H9 (cell line): ENCODE measurements at regions not wholly inside any gene's neighbourhood (a gene's known extent, or its start where the extent isn't known, plus 50 kb on each side); places are given as distances from the start of the nearest gene placed in this dataset.

Source experiments
- DNase-seq: peaks from one replicate; pipeline ENCODE4 v3.0.0-alpha.2; 2017
- H2AFZ ChIP-seq: one replicate; pipeline ENCODE4 v1.6.1; 2013; ENCODE audit warnings: mild to moderate bottlenecking, low read length, control low read depth, moderate library complexity
- H2AK5ac ChIP-seq: 2 replicates; pipeline ENCODE4 v1.6.1; 2013; ENCODE audit warnings: low read length, control low read depth, mixed read lengths; ENCODE audit not compliant: insufficient read length
- H2BK120ac ChIP-seq: one replicate; pipeline ENCODE4 v1.6.1; 2013; ENCODE audit warnings: low read depth, mild to moderate bottlenecking, low read length, control low read depth, inconsistent platforms; ENCODE audit not compliant: poor library complexity, severe bottlenecking
- H2BK12ac ChIP-seq: 2 replicates; pipeline ENCODE4 v1.6.1; 2013; ENCODE audit warnings: low read length, control low read depth, mixed read lengths, low read depth; ENCODE audit not compliant: insufficient read length
- H2BK15ac ChIP-seq: 2 replicates; pipeline ENCODE4 v1.6.1; 2013; ENCODE audit warnings: low read depth, low read length, control low read depth
- H2BK20ac ChIP-seq: one replicate; pipeline ENCODE4 v1.6.1; 2013; ENCODE audit warnings: low read depth, mild to moderate bottlenecking, low read length, control low read depth, inconsistent platforms; ENCODE audit not compliant: poor library complexity, severe bottlenecking
- H2BK5ac ChIP-seq: 2 replicates; pipeline ENCODE4 v1.6.1; 2013; ENCODE audit warnings: low read length, control low read depth, mixed read lengths; ENCODE audit not compliant: insufficient read length
- H3K14ac ChIP-seq: 2 replicates; pipeline ENCODE4 v1.6.1; 2013; ENCODE audit warnings: low read length, control low read depth; ENCODE audit not compliant: insufficient read depth
- H3K18ac ChIP-seq: 2 replicates; pipeline ENCODE4 v1.6.1; 2013; ENCODE audit warnings: low read depth, mild to moderate bottlenecking, mixed read lengths, low read length, control low read depth; ENCODE audit not compliant: insufficient read length
- H3K23ac ChIP-seq: 2 replicates; pipeline ENCODE4 v1.6.1; 2013; ENCODE audit warnings: low read length, control low read depth, mixed read lengths, low read depth; ENCODE audit not compliant: insufficient read length
- H3K23me2 ChIP-seq: 2 replicates; pipeline ENCODE4 v1.6.1; 2013; ENCODE audit warnings: low read depth, mild to moderate bottlenecking, mixed read lengths, low read length, control low read depth; ENCODE audit not compliant: insufficient read length, poor library complexity, severe bottlenecking
- H3K27ac ChIP-seq: 2 replicates; pipeline ENCODE4 v1.5.1; 2013; ENCODE audit warnings: low read length, control low read depth, mixed read lengths, low read depth; ENCODE audit not compliant: insufficient read length
- H3K27me3 ChIP-seq: 2 replicates; pipeline ENCODE4 v1.6.1; 2013; ENCODE audit warnings: low read length, control low read depth, inconsistent platforms; ENCODE audit not compliant: insufficient read depth
- H3K4ac ChIP-seq: 2 replicates; pipeline ENCODE4 v1.6.1; 2013; ENCODE audit warnings: low read depth, mild to moderate bottlenecking, control low read depth, inconsistent platforms, low read length, moderate library complexity
- H3K4me1 ChIP-seq: 2 replicates; pipeline ENCODE4 v1.6.1; 2013; ENCODE audit warnings: low read length, control low read depth, inconsistent platforms; ENCODE audit not compliant: insufficient read depth
- H3K4me2 ChIP-seq: 2 replicates; pipeline ENCODE4 v1.6.1; 2013; ENCODE audit warnings: low read length, control low read depth, mixed read lengths; ENCODE audit not compliant: insufficient read length, insufficient read depth
- H3K56ac ChIP-seq: 2 replicates; pipeline ENCODE4 v1.6.1; 2013; ENCODE audit warnings: low read depth, mild to moderate bottlenecking, mixed read lengths, low read length, control low read depth; ENCODE audit not compliant: insufficient read length
- H3K79me1 ChIP-seq: 2 replicates; pipeline ENCODE4 v1.6.1; 2013; ENCODE audit warnings: low read depth, mild to moderate bottlenecking, moderate library complexity, low read length, control low read depth, inconsistent platforms; ENCODE audit not compliant: insufficient read depth, poor library complexity, severe bottlenecking
- H3K79me2 ChIP-seq: 2 replicates; pipeline ENCODE4 v1.6.1; 2013; ENCODE audit warnings: low read length, control low read depth, inconsistent platforms; ENCODE audit not compliant: insufficient read depth
- H3K9ac ChIP-seq: 2 replicates; pipeline ENCODE4 v1.6.1; 2013; ENCODE audit warnings: low read length, control low read depth, mixed read lengths; ENCODE audit not compliant: insufficient read length; ENCODE audit errors: extremely low read depth
- H3K9me3 ChIP-seq: one replicate; pipeline ENCODE4 v1.6.1; 2013; ENCODE audit warnings: low read depth, low read length, inconsistent platforms; ENCODE audit not compliant: control insufficient read depth
- H3T11ph ChIP-seq: one replicate; pipeline ENCODE4 v1.6.1; 2013; ENCODE audit warnings: mild to moderate bottlenecking, low read length, control low read depth, inconsistent platforms
- H4K20me1 ChIP-seq: one replicate; pipeline ENCODE4 v1.6.1; 2013; ENCODE audit not compliant: control insufficient read depth, insufficient read length, insufficient read depth
- H4K5ac ChIP-seq: 2 replicates; pipeline ENCODE4 v1.6.1; 2013; ENCODE audit warnings: low read depth, mild to moderate bottlenecking, mixed read lengths, low read length, control low read depth; ENCODE audit not compliant: insufficient read length
- H4K8ac ChIP-seq: replicated peaks from 2 replicates; pipeline ENCODE4 v1.6.1; 2013; ENCODE audit warnings: low read length, control low read depth, mixed read lengths, low read depth; ENCODE audit not compliant: insufficient read length
- H4K91ac ChIP-seq: 2 replicates; pipeline ENCODE4 v1.6.1; 2013; ENCODE audit warnings: low read depth, mild to moderate bottlenecking, moderate library complexity, mixed read lengths, low read length, control low read depth; ENCODE audit not compliant: insufficient read length
- H3K27ac Mint-ChIP-seq, 3 experiments: 2 replicates in 2 of 3; 3 replicates in 1 of 3; pipeline ENCODE4 v1.8.0; 2020 to 2021; ENCODE audit warnings: mixed read lengths in 3 of 3, mild to moderate bottlenecking in 1 of 3, moderate library complexity in 1 of 3
- H3K27me3 Mint-ChIP-seq: 2 replicates; pipeline ENCODE4 v1.8.0; 2021; ENCODE audit warnings: low read depth, mild to moderate bottlenecking, moderate library complexity, mixed read lengths
- H3K36me3 Mint-ChIP-seq, 3 experiments: 2 replicates in 2 of 3; 3 replicates in 1 of 3; pipeline ENCODE4 v1.8.0; 2020 to 2021; ENCODE audit warnings: low read depth in 3 of 3, mixed read lengths in 3 of 3; ENCODE audit not compliant: insufficient read depth in 1 of 3
- H3K4me1 Mint-ChIP-seq, 2 experiments: 2 replicates each; pipeline ENCODE4 v1.8.0; 2020; ENCODE audit warnings: mixed read lengths in 2 of 2
- H3K4me3 Mint-ChIP-seq, 2 experiments: 2 replicates in 1 of 2; 3 replicates in 1 of 2; pipeline ENCODE4 v1.8.0; 2020 to 2021; ENCODE audit warnings: mild to moderate bottlenecking in 2 of 2, mixed read lengths in 2 of 2, moderate library complexity in 1 of 2
- H3K9me3 Mint-ChIP-seq, 2 experiments: 2 replicates in 1 of 2; 3 replicates in 1 of 2; pipeline ENCODE4 v1.8.0; 2020; ENCODE audit warnings: mild to moderate bottlenecking in 2 of 2, mixed read lengths in 2 of 2, moderate library complexity in 1 of 2
- WGBS: extraction: QIAGEN DNeasy Blood & Tissue Kit; methylation state at CpG from one replicate; pipeline ENCODE4 v1.1.7; 2013; ENCODE audit warnings: missing lambda C conversion rate, low lambda C conversion rate, mixed read lengths; ENCODE audit not compliant: insufficient read length; ENCODE audit errors: extremely low coverage; 5-methylcytosine and 5-hydroxymethylcytosine counted together
- TF ChIP-seq, protein P1 (sequence below): fragments of 200-600 bp; sonication (generic); conservative IDR thresholded peaks from 3 replicates; pipeline ENCODE4 v1.8.0; 2021; ENCODE audit warnings: antibody characterized with exemption, mild to moderate bottlenecking

DNA sequence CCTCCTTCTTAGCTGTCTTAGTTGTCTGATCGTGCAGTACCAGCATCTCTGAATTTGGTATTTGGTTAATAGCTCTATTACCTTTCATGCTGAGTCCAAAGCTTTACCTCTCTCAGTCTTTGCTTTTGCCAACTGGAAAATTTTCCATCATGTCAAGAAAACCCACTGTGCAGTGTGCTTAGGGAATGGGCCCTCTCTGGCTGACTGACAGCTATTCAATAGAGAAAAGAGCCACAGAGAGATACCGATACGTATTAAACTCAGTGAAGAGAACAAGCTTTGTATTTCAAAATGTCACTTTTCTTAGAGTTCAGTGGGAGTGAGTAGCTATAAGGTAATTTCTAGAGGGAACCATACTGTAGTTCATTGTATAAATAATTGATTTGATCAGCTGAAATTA lies 1507.1 kb downstream of the C4orf33 start:
- Histone ChIP-seq H3K23ac (no peak overlapping the region), H3K4ac (no peak overlapping the region), H3K79me2 (no peaks in the 10 kb centered on the region), H2AK5ac (no peak overlapping the region), H2BK120ac (no peak overlapping the region), H4K20me1 (no peaks in the 10 kb centered on the region), H4K8ac (no peak overlapping the region), H3K79me1 (no peaks in the 10 kb centered on the region), H3K14ac (no peak overlapping the region), H3T11ph (no peak overlapping the region), H3K23me2 (no peaks in the 10 kb centered on the region), H3K56ac (no peak overlapping the region), H2BK20ac (no peak overlapping the region), H2BK12ac (no peak overlapping the region), H3K4me2 (no peak overlapping the region), H4K5ac (no peak overlapping the region), H3K4me1 (no peaks in the 10 kb centered on the region), H3K27me3 (no peaks in the 10 kb centered on the region), H3K27ac (no peak overlapping the region), H2AFZ (no peak overlapping the region), H2BK15ac (no peak overlapping the region), H3K18ac (no peak overlapping the region), H3K9ac (no peak overlapping the region), H3K9me3 (no peaks in the 10 kb centered on the region), H4K91ac (no peak overlapping the region), H2BK5ac (no peak overlapping the region)
- DNase-seq: no peak
- Mint-ChIP-seq H3K4me3 (no peak overlapping the region), H3K27me3 (no peaks in the 10 kb centered on the region; the same call in 1 of the 2 replicates), H3K9me3 (no peaks in the 10 kb centered on the region; a peak in 1 of 5 replicates), H3K4me1 (peaks cover 4 to 8% of the 10 kb centered on the region in 2 experiments; a peak in 3 of 4 replicates), H3K27ac (no peak overlapping the region), H3K36me3 (no peaks in the 10 kb centered on the region; a peak in 1 of 7 replicates)
- WGBS: no CpG with 5 or more reads among the region's 3 CpGs
- TF ChIP-seq, protein P1, sequence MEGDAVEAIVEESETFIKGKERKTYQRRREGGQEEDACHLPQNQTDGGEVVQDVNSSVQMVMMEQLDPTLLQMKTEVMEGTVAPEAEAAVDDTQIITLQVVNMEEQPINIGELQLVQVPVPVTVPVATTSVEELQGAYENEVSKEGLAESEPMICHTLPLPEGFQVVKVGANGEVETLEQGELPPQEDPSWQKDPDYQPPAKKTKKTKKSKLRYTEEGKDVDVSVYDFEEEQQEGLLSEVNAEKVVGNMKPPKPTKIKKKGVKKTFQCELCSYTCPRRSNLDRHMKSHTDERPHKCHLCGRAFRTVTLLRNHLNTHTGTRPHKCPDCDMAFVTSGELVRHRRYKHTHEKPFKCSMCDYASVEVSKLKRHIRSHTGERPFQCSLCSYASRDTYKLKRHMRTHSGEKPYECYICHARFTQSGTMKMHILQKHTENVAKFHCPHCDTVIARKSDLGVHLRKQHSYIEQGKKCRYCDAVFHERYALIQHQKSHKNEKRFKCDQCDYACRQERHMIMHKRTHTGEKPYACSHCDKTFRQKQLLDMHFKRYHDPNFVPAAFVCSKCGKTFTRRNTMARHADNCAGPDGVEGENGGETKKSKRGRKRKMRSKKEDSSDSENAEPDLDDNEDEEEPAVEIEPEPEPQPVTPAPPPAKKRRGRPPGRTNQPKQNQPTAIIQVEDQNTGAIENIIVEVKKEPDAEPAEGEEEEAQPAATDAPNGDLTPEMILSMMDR: no peak
